ENCODE measurements at regions not wholly inside any gene's neighbourhood (a gene's known extent, or its start where the extent isn't known, plus 50 kb on each side); places are given as distances from the start of the nearest gene placed in this dataset.

DNA sequence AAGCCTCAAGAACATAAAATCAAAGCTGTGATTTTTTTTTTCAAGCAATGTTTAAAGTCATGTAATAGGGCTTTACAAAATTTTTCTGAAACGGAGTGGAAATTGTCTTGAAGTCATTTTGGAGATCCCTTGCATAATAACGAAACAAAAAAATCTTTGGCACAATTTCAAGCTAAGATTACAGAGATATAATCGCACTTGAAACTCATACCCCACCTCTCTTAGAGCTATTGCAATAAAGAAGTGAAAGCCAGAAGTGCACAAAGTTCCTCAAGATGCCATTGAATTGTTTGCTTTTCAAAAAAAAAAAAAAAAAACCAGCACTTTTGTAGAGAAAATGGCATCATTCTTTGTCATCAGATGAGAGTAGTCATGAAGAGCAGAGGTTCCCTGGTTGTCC lies 152.3 kb downstream of the PAX3 start:
- H3K27ac ChIP-seq: no peak overlapping the region
- 35 to 47% methylated on average over 3 of the region's 3 CpGs for WGBS, 2 donors
- no peaks in the 10 kb centered on the region for H3K4me1 ChIP-seq
- H3K9me3 ChIP-seq: no peaks in the 10 kb centered on the region
- no peak overlapping the region for H3K4me3 ChIP-seq
- intact Hi-C loops (cut with DNase I): no loop called here
- no peak for TF ChIP-seq POLR2A (IDR thresholded peaks at IDR 0.05)
- no peak for TF ChIP-seq CTCF (IDR thresholded peaks at IDR 0.05)
- H3K27me3 ChIP-seq: no peaks in the 10 kb centered on the region
- DNase-seq: no peak
- H3K36me3 ChIP-seq: no peaks in the 10 kb centered on the region

DNA sequence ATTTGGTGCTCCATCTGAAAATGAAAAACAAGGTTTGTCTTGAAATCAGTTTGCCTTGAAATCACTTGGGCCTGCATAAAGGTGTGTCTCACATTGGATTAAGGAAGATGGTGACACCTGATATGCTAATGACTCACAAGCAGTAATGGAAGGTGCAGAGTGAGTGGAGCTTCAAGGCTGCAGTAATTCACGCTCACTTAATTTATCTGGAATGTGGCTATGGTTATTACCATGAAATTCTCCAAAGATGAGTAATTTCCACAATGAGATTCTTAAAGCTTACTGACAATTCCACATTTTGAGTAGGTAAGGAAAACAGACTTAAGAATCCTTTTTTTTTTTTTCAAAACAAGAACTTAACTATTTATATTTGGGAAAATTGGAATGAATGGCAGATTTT lies 156.8 kb downstream of the PAX3 start:
- Histone ChIP-seq H3K27ac (no peak overlapping the region), H3K4me1 (no peaks in the 10 kb centered on the region), H3K36me3 (no peaks in the 10 kb centered on the region), H3K9me3 (no peaks in the 10 kb centered on the region), H3K27me3 (no peaks in the 10 kb centered on the region), H3K4me3 (no peak overlapping the region)
- DNase-seq: no peak
- intact Hi-C loops (cut with DNase I): no loop called here
- TF ChIP-seq CTCF (IDR thresholded peaks at IDR 0.05): no peak
- no peak for TF ChIP-seq POLR2A (IDR thresholded peaks at IDR 0.05)
- 70 to 95% methylated on average over 1 of the region's 1 CpG for WGBS, 2 donors

DNA sequence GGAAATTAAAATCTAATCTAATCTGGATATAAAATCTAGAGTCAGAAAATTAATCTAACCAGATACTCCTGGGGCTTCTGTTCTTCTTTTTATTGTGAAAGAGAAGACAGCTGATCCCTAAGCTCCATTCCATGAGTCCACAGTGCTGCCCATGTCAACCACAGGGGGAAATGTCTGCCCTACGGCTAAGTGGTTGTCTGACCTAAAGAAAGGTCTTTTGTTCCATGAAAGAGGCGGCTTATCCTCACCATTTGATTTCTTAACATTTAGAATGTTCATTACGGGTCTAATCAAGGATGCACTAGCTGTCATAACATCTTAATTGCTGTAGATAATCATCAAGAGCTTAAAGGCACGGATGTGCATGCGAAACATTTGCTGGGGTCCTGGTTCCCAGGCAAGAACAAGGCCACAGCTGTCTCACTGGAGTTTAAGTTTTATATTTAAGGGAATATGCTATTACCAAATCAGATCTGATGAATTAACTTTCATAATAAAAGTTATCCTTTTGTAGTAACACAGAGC lies 162.6 kb downstream of the PAX3 start:
- TF ChIP-seq CTCF (IDR thresholded peaks at IDR 0.05): no peak
- no peak for TF ChIP-seq POLR2A (IDR thresholded peaks at IDR 0.05)
- no peaks in the 10 kb centered on the region for H3K27me3 ChIP-seq

GRCh38 chr2:222134654-222135053 lies 164.1 kb downstream of the PAX3 start:
- TF ChIP-seq POLR2A (IDR thresholded peaks at IDR 0.05) (no peak), CTCF (IDR thresholded peaks at IDR 0.05) (no peak)
- no peak for DNase-seq
- no peak overlapping the region for H3K4me3 ChIP-seq
- intact Hi-C loops (cut with DNase I): no loop called here
- no peaks in the 10 kb centered on the region for H3K27me3 ChIP-seq
- H3K36me3 ChIP-seq: no peaks in the 10 kb centered on the region
- WGBS, 2 donors: 73 to 90% methylated on average over 1 of the region's 1 CpG
- H3K27ac ChIP-seq: no peak overlapping the region
- no peaks in the 10 kb centered on the region for H3K9me3 ChIP-seq
- H3K4me1 ChIP-seq: no peaks in the 10 kb centered on the region

More for the DNA sequence above, 162.6 kb downstream of the PAX3 start:
- H3K9me3 ChIP-seq: no peaks in the 10 kb centered on the region
- H3K4me3 ChIP-seq: no peak overlapping the region
- intact Hi-C loops (cut with DNase I): no loop called here
- 69 to 73% methylated on average over 5 of the region's 5 CpGs for WGBS, 2 donors
- DNase-seq: no peak
- no peak overlapping the region for H3K27ac ChIP-seq
- no peaks in the 10 kb centered on the region for H3K36me3 ChIP-seq
- H3K4me1 ChIP-seq: no peaks in the 10 kb centered on the region

- no peaks in the 10 kb centered on the region for H3K27me3 ChIP-seq
- DNase-seq: no peak
- TF ChIP-seq CTCF (IDR thresholded peaks at IDR 0.05): no peak
- TF ChIP-seq POLR2A (IDR thresholded peaks at IDR 0.05): no peak
- H3K9me3 ChIP-seq: no peaks in the 10 kb centered on the region
- H3K4me1 ChIP-seq: no peaks in the 10 kb centered on the region
- WGBS, 2 donors: 81 to 88% methylated on average over 7 of the region's 7 CpGs
- H3K4me3 ChIP-seq: no peak overlapping the region
- no peaks in the 10 kb centered on the region for H3K36me3 ChIP-seq
- no peak overlapping the region for H3K27ac ChIP-seq
- intact Hi-C loops (cut with DNase I): no loop called here
Observed at GRCh38 chr2:222133897-222134296, 164.9 kb downstream of the PAX3 start.
